Trophoblast cell (in vitro differentiated cells and primary cell): ENCODE measurements at regions not wholly inside any gene's neighbourhood (a gene's known extent, or its start where the extent isn't known, plus 50 kb on each side); places are given as distances from the start of the nearest gene placed in this dataset.

Experiments
- DNase-seq, 2 donors: peaks; one replicate each; pipeline ENCODE4 v3.0.0-alpha.2; 2016
- H2AFZ ChIP-seq: 2 replicates; pipeline ENCODE4 v1.6.1; 2013; ENCODE audit warnings: low read length, moderate library complexity, mild to moderate bottlenecking; ENCODE audit not compliant: insufficient read depth, poor library complexity
- H2AK5ac ChIP-seq: 2 replicates; pipeline ENCODE4 v1.6.1; 2013; ENCODE audit warnings: mild to moderate bottlenecking, low read length
- H2BK120ac ChIP-seq: 2 replicates; pipeline ENCODE4 v1.6.1; 2013; ENCODE audit warnings: low read length, mild to moderate bottlenecking, moderate library complexity; ENCODE audit not compliant: insufficient read depth, poor library complexity
- H2BK12ac ChIP-seq: 2 replicates; pipeline ENCODE4 v1.6.1; 2013; ENCODE audit warnings: mild to moderate bottlenecking, low read length, moderate library complexity
- H2BK5ac ChIP-seq: 2 replicates; pipeline ENCODE4 v1.6.1; 2013; ENCODE audit warnings: low read length, low read depth, moderate library complexity, mild to moderate bottlenecking; ENCODE audit not compliant: poor library complexity
- H3K14ac ChIP-seq: 2 replicates; pipeline ENCODE4 v1.6.1; 2013; ENCODE audit warnings: mild to moderate bottlenecking, low read length
- H3K18ac ChIP-seq: 2 replicates; pipeline ENCODE4 v1.6.1; 2013; ENCODE audit warnings: mild to moderate bottlenecking, low read length
- H3K23ac ChIP-seq: 2 replicates; pipeline ENCODE4 v1.6.1; 2013; ENCODE audit warnings: low read length
- H3K27ac ChIP-seq: 2 replicates; pipeline ENCODE4 v1.5.1; 2013; ENCODE audit warnings: low read depth, mild to moderate bottlenecking, inconsistent platforms, low read length, moderate library complexity
- H3K27me3 ChIP-seq: 2 replicates; pipeline ENCODE4 v1.6.1; 2013; ENCODE audit warnings: inconsistent platforms, mild to moderate bottlenecking, low read length, moderate library complexity; ENCODE audit not compliant: insufficient read depth
- H3K36me3 ChIP-seq, 2 experiments: 1 replicate in 1 of 2; 2 replicates in 1 of 2; pipeline ENCODE4 v1.6.1; 2013; ENCODE audit warnings: low read length in 2 of 2, mild to moderate bottlenecking in 2 of 2, moderate library complexity in 1 of 2; ENCODE audit not compliant: insufficient read depth in 2 of 2, control insufficient read depth in 1 of 2
- H3K4ac ChIP-seq: 2 replicates; pipeline ENCODE4 v1.6.1; 2013; ENCODE audit warnings: low read depth, mild to moderate bottlenecking, low read length, moderate library complexity
- H3K4me1 ChIP-seq, 2 experiments: 1 replicate in 1 of 2; 2 replicates in 1 of 2; pipeline ENCODE4 v1.6.1; 2013; ENCODE audit warnings: low read length in 2 of 2, mild to moderate bottlenecking in 2 of 2, moderate library complexity in 1 of 2; ENCODE audit not compliant: insufficient read depth in 2 of 2, control insufficient read depth in 1 of 2
- H3K4me2 ChIP-seq: 2 replicates; pipeline ENCODE4 v1.6.1; 2013; ENCODE audit warnings: inconsistent platforms, mild to moderate bottlenecking, low read length, moderate library complexity
- H3K4me3 ChIP-seq: 2 replicates; pipeline ENCODE4 v1.5.1; 2013; ENCODE audit warnings: mild to moderate bottlenecking, low read depth, low read length, inconsistent platforms
- H3K79me1 ChIP-seq: one replicate; pipeline ENCODE4 v1.6.1; 2013; ENCODE audit warnings: low read length
- H3K79me2 ChIP-seq: 2 replicates; pipeline ENCODE4 v1.6.1; 2013; ENCODE audit warnings: low read length, mild to moderate bottlenecking; ENCODE audit not compliant: control insufficient read depth, insufficient read depth, poor library complexity
- H3K9ac ChIP-seq: 2 replicates; pipeline ENCODE4 v1.6.1; 2013; ENCODE audit warnings: mild to moderate bottlenecking, low read length
- H3K9me3 ChIP-seq: 2 replicates; pipeline ENCODE4 v1.6.1; 2013; ENCODE audit warnings: low read depth, mild to moderate bottlenecking, control low read depth, inconsistent platforms, low read length; ENCODE audit not compliant: insufficient read depth
- H4K12ac ChIP-seq: 2 replicates; pipeline ENCODE4 v1.6.1; 2013; ENCODE audit warnings: low read depth, mild to moderate bottlenecking, low read length, moderate library complexity
- H4K8ac ChIP-seq: 2 replicates; pipeline ENCODE4 v1.6.1; 2013; ENCODE audit warnings: low read depth, mild to moderate bottlenecking, low read length, moderate library complexity
- H4K91ac ChIP-seq: one replicate; pipeline ENCODE4 v1.6.1; 2013; ENCODE audit warnings: low read depth, mild to moderate bottlenecking, low read length, moderate library complexity
- WGBS: extraction: QIAGEN DNeasy Blood & Tissue Kit; methylation state at CpG from one replicate; pipeline ENCODE4 v1.1.7; 2013; ENCODE audit warnings: missing lambda C conversion rate; ENCODE audit not compliant: insufficient read length, insufficient coverage; ENCODE audit errors: extremely low coverage; 5-methylcytosine and 5-hydroxymethylcytosine counted together

DNA sequence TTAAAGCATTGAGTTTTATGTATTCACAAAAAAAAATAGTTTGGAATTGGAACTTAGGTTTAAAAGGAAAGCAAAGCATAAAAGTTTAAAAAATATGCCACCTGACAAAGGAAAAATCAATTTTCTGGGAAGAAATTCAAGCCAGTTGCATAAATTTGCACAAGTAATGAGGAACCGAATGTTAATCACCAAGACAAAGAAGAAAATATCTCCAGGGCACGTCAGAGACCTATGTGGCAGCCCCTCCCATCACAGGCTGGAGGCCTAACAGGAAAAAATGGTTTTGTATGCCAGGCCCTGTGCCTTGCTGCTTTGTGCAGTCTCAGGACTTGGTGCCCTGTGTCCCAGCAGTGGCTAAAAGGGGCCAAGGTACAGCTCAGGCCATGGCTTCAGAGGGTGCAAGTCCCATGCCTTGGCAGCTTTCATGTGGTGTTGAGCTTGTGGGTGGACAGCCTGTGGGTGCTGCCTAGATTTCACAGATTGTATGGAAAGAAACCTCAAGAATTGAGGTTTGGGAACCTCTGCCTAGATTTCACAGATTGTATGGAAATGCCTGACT, 767.2 kb upstream of the SLC10A2 start:
- Histone ChIP-seq H3K4me3 (no peak overlapping the region), H2BK120ac (no peak overlapping the region), H3K23ac (no peak overlapping the region), H3K27ac (no peak overlapping the region), H2BK12ac (no peak overlapping the region), H3K79me2 (no peaks in the 10 kb centered on the region), H2AFZ (no peak overlapping the region), H3K4ac (no peak overlapping the region), H3K9ac (no peak overlapping the region), H4K8ac (no peak overlapping the region), H3K9me3 (no peaks in the 10 kb centered on the region), H3K4me2 (no peak overlapping the region), H3K79me1 (no peaks in the 10 kb centered on the region), H3K14ac (no peak overlapping the region), H4K91ac (no peak overlapping the region), H3K4me1 (no peaks in the 10 kb centered on the region), H2AK5ac (no peak overlapping the region), H3K18ac (no peak overlapping the region), H3K36me3 (no peaks in the 10 kb centered on the region), H2BK5ac (no peak overlapping the region), H3K27me3 (no peaks in the 10 kb centered on the region), H4K12ac (no peak overlapping the region)
- no peak for DNase-seq
- no CpG with 5 or more reads among the region's 2 CpGs for WGBS

GRCh38 chr13:103815619-103816018, 749.4 kb upstream of the SLC10A2 start:
- Histone ChIP-seq H3K4me1 (no peaks in the 10 kb centered on the region), H3K23ac (no peak overlapping the region), H2BK120ac (no peak overlapping the region), H2AFZ (no peak overlapping the region), H3K9ac (no peak overlapping the region), H3K14ac (no peak overlapping the region), H3K79me1 (no peaks in the 10 kb centered on the region), H3K18ac (no peak overlapping the region), H3K4ac (no peak overlapping the region), H3K79me2 (no peaks in the 10 kb centered on the region), H3K9me3 (peaks cover 2% of the 10 kb centered on the region), H2BK12ac (no peak overlapping the region), H4K91ac (no peak overlapping the region), H2AK5ac (no peak overlapping the region), H3K4me3 (no peak overlapping the region), H3K27ac (no peak overlapping the region), H2BK5ac (no peak overlapping the region), H4K8ac (no peak overlapping the region), H3K4me2 (no peak overlapping the region), H4K12ac (no peak overlapping the region), H3K27me3 (no peaks in the 10 kb centered on the region), H3K36me3 (no peaks in the 10 kb centered on the region)
- no CpG with 5 or more reads among the region's 4 CpGs for WGBS
- no peak for DNase-seq

- no peak overlapping the region for H4K8ac ChIP-seq
- H4K12ac ChIP-seq, result no peak overlapping the region
- H3K4me1 ChIP-seq, result no peaks in the 10 kb centered on the region
- H3K4me3 ChIP-seq, result no peak overlapping the region
- H3K27ac ChIP-seq, result no peak overlapping the region
- H3K27me3 ChIP-seq, result no peaks in the 10 kb centered on the region
- no peak overlapping the region for H3K14ac ChIP-seq
- no peak overlapping the region for H3K9ac ChIP-seq
- H2BK120ac ChIP-seq, result no peak overlapping the region
- no peaks in the 10 kb centered on the region for H3K79me1 ChIP-seq
- no CpG with 5 or more reads among the region's 5 CpGs for WGBS
- H3K23ac ChIP-seq, result no peak overlapping the region
- no peak overlapping the region for H2BK5ac ChIP-seq
- H3K18ac ChIP-seq, result no peak overlapping the region
- H3K36me3 ChIP-seq, result no peaks in the 10 kb centered on the region
- H2BK12ac ChIP-seq, result no peak overlapping the region
- H4K91ac ChIP-seq, result no peak overlapping the region
- no peak overlapping the region for H2AFZ ChIP-seq
- H3K79me2 ChIP-seq, result no peaks in the 10 kb centered on the region
- H2AK5ac ChIP-seq, result no peak overlapping the region
- H3K9me3 ChIP-seq, result peaks cover 2% of the 10 kb centered on the region
- H3K4ac ChIP-seq, result no peak overlapping the region
- no peak overlapping the region for H3K4me2 ChIP-seq
- no peak for DNase-seq
Measured at GRCh38 chr13:103812971-103813370, 746.8 kb upstream of the SLC10A2 start.

DNA sequence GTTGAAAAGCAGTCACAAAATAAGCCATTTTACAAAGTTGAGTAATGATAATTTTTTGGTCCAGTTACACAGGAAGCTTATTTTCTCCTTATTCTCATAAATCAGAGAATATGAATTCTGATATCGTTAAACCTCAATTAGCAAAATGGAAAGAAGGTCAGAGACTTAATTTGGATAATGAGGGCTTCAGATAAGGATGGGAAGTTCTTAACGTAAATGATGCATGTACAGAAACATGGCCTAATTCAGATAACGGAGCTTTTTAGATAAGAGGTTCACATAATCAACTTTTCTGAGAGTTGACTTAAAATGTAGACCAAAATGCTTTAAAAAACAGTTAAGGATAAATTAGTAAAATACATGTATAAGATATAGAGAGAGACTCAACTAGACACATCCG, 746.3 kb upstream of the SLC10A2 start:
- no CpG with 5 or more reads among the region's 4 CpGs for WGBS

More for the DNA sequence above, 746.3 kb upstream of the SLC10A2 start:
- Histone ChIP-seq H2BK12ac (no peak overlapping the region), H3K79me1 (no peaks in the 10 kb centered on the region), H3K27ac (no peak overlapping the region), H3K4ac (no peak overlapping the region), H2BK120ac (no peak overlapping the region), H3K9ac (no peak overlapping the region), H3K4me1 (no peaks in the 10 kb centered on the region), H3K4me3 (no peak overlapping the region), H2AK5ac (no peak overlapping the region), H4K8ac (no peak overlapping the region), H3K23ac (no peak overlapping the region), H3K79me2 (no peaks in the 10 kb centered on the region), H3K4me2 (no peak overlapping the region), H3K27me3 (no peaks in the 10 kb centered on the region), H2BK5ac (no peak overlapping the region), H3K18ac (no peak overlapping the region), H2AFZ (no peak overlapping the region), H4K91ac (no peak overlapping the region), H3K14ac (no peak overlapping the region), H4K12ac (no peak overlapping the region), H3K36me3 (no peaks in the 10 kb centered on the region), H3K9me3 (peaks cover 2% of the 10 kb centered on the region)
- no peak for DNase-seq
